Calu3 (cell line): ENCODE measurements at regions not wholly inside any gene's neighbourhood (a gene's known extent, or its start where the extent isn't known, plus 50 kb on each side); places are given as distances from the start of the nearest gene placed in this dataset.

ENCODE experiments used
- BruUV-seq: library from RNA; stranded (reverse); fragments of 400-500 nt; replicated peaks from 2 replicates; lab custom pipeline; 2021; lab: Mats Ljungman, UMichigan
- CTCF ChIA-PET: fragments of 300-600 bp; sonication (Branson Sonifier 250); formaldehyde crosslinking; loops from one replicate; lab custom pipeline; 2022; ENCODE audit warnings: antibody characterized with exemption; lab: Charles Lee
- DNase-seq: peaks from one replicate; pipeline ENCODE4 v3.0.0; 2022
- H3K27ac Mint-ChIP-seq: one replicate; pipeline ENCODE4 v1.8.0; 2022; ENCODE audit warnings: mixed read lengths; ENCODE audit not compliant: unreplicated experiment
- H3K27me3 Mint-ChIP-seq: one replicate; pipeline ENCODE4 v1.8.0; 2022; ENCODE audit warnings: mixed read lengths; ENCODE audit not compliant: unreplicated experiment
- H3K36me3 Mint-ChIP-seq: one replicate; pipeline ENCODE4 v1.8.0; 2022; ENCODE audit warnings: mild to moderate bottlenecking, moderate library complexity, mixed read lengths; ENCODE audit not compliant: insufficient read depth, unreplicated experiment
- H3K4me1 Mint-ChIP-seq: one replicate; pipeline ENCODE4 v1.8.0; 2022; ENCODE audit warnings: mild to moderate bottlenecking, low read depth, mixed read lengths; ENCODE audit not compliant: unreplicated experiment
- H3K4me3 Mint-ChIP-seq: one replicate; pipeline ENCODE4 v1.8.0; 2022; ENCODE audit warnings: mild to moderate bottlenecking, low read depth, moderate library complexity, mixed read lengths; ENCODE audit not compliant: unreplicated experiment
- H3K9me3 Mint-ChIP-seq: one replicate; pipeline ENCODE4 v1.8.0; 2022; ENCODE audit warnings: low read depth, mixed read lengths; ENCODE audit not compliant: unreplicated experiment
- intact Hi-C: fragments of 100-400 bp; cut with micrococcal nuclease; formaldehyde crosslinking; loops from one replicate; pipeline ENCODE4 v1.10.0; 2022; ENCODE audit not compliant: unreplicated experiment
- TF ChIP-seq, protein P1 (sequence below): fragments of 200-600 bp; IDR thresholded peaks from one replicate; pipeline ENCODE4 v1.8.0; 2022; ENCODE audit warnings: antibody characterized with exemption; ENCODE audit not compliant: unreplicated experiment

DNA sequence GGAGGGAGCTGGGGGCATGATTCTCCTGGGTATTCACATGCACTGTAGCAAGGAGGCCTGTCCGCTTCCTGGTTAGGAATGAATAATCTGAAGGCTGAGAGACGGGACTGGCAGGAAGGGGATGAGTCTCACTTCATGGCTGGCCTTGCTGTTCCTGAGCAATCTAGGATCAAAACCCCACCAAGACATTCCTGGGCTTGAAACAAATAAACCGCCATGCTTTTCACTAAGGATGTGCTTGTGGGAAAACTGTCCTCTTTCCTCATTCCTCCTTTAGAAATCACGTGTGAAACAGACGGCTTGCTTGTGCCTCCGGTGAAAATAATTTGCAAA, 132.8 kb downstream of the MACROH2A1 start:
- no peak overlapping the region for H3K27ac Mint-ChIP-seq
- H3K4me1 Mint-ChIP-seq, result no peaks in the 10 kb centered on the region
- CTCF ChIA-PET, result no interaction called here
- peaks cover 35% of the 10 kb centered on the region for H3K27me3 Mint-ChIP-seq
- no TSS peak for BruUV-seq
- H3K36me3 Mint-ChIP-seq, result no peaks in the 10 kb centered on the region
- TF ChIP-seq, protein P1, sequence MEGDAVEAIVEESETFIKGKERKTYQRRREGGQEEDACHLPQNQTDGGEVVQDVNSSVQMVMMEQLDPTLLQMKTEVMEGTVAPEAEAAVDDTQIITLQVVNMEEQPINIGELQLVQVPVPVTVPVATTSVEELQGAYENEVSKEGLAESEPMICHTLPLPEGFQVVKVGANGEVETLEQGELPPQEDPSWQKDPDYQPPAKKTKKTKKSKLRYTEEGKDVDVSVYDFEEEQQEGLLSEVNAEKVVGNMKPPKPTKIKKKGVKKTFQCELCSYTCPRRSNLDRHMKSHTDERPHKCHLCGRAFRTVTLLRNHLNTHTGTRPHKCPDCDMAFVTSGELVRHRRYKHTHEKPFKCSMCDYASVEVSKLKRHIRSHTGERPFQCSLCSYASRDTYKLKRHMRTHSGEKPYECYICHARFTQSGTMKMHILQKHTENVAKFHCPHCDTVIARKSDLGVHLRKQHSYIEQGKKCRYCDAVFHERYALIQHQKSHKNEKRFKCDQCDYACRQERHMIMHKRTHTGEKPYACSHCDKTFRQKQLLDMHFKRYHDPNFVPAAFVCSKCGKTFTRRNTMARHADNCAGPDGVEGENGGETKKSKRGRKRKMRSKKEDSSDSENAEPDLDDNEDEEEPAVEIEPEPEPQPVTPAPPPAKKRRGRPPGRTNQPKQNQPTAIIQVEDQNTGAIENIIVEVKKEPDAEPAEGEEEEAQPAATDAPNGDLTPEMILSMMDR, result no peak
- no peak overlapping the region for H3K4me3 Mint-ChIP-seq
- intact Hi-C loops, result no loop called here
- DNase-seq, result no peak
- no peaks in the 10 kb centered on the region for H3K9me3 Mint-ChIP-seq

DNA sequence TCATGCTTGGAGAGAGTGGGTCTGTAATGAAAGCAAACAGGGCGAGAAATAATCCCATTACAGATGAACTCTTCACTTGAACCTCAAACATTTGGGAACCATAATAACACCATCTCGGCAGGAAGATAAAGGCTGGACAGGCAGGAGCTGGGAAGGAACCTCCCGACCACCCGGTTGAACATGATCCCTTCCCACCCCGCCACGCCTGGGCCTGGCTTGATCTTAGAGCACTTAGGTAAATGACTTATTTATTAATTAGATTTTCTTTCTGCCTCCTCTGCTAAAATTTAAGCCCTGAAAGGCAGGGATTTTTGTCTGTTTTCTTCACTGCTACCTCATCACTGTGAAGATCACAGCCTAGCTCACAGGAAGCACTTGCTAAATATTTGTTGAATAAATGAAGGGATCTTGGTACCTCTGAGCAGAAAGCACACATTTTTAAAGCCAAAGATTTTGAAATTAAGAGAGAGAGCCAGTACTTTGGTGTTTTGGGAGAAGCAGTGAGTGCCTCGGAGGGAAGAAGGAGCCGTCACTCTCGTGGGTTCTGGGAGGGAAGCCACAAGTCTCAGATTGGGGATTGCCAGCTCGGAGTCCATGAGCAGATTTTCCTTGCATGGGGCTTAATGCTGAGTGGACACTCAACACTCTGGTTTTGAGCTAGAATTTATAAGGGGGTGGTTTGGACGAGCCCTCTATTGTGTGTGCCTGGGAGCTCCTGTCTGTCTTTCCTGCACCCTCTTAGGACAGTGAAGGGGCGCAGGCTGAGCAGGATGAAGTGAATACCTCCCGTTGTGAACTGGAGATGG, 133.3 kb downstream of the MACROH2A1 start:
- Mint-ChIP-seq H3K9me3 (no peaks in the 10 kb centered on the region), H3K4me1 (no peaks in the 10 kb centered on the region), H3K36me3 (no peaks in the 10 kb centered on the region), H3K27ac (no peak overlapping the region), H3K27me3 (peaks cover 34% of the 10 kb centered on the region), H3K4me3 (no peak overlapping the region)
- DNase-seq, result no peak
- TF ChIP-seq, protein P1, result no peak
- BruUV-seq, result no TSS peak
- CTCF ChIA-PET, result no interaction called here
- intact Hi-C loops, result no loop called here

DNA sequence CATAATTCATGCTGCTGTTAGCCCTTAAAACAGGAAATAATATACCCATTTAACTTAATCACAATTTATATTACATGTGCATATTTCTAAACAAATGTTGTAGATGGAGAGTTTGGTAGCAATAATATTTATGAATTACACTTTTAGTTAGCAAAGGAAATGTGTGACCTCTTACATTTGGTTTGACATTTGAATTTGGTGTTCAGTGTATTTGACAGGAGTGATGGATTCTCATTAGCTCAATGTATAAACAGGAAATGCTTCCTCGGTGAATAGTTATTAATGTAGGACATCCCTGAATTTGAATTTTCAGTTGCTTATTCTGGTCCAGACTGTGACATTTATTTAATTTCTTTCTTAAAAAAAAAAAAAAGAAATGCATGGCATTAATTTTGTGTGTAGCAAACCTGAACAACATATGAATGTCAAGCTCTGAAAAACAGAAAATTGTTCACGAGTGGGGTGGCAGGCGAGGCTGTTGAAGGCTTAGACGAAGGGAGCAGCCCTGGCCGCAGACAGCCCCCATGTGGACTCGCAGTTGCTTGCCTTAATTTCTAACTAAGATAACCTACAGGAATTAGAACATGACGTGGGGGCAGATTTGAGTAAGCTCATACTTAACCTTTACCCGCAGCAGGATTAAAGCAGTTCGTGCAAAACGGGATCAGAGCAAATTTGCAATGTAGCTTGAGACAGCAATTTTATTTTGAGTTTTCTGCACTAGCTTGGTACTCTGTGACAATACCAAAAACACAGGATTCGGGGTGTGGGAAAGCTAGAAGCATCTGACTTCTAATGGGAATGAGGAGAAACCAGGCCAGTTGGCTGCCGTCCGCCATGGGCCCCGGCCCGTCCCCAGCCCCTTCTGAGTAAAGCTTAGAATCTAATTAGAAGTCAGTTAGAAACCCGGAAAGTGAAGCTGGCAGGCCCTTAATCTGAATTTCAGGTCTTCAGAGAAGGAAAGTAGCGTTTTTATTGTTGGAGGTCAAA, 134.3 kb downstream of the MACROH2A1 start:
- Mint-ChIP-seq H3K4me1 (no peaks in the 10 kb centered on the region), H3K36me3 (no peaks in the 10 kb centered on the region), H3K27ac (no peak overlapping the region), H3K4me3 (no peak overlapping the region), H3K27me3 (peaks cover 34% of the 10 kb centered on the region), H3K9me3 (peaks cover under 1% of the 10 kb centered on the region)
- no peak for DNase-seq
- TF ChIP-seq, protein P1, result no peak
- CTCF ChIA-PET, result interaction anchor here (0.6 kb wide), 1 partner anchor 745 kb away, joined by 3 read pairs; no protein-coding TSS in a partner anchor
- no TSS peak for BruUV-seq
- intact Hi-C loops, result no loop called here

DNA sequence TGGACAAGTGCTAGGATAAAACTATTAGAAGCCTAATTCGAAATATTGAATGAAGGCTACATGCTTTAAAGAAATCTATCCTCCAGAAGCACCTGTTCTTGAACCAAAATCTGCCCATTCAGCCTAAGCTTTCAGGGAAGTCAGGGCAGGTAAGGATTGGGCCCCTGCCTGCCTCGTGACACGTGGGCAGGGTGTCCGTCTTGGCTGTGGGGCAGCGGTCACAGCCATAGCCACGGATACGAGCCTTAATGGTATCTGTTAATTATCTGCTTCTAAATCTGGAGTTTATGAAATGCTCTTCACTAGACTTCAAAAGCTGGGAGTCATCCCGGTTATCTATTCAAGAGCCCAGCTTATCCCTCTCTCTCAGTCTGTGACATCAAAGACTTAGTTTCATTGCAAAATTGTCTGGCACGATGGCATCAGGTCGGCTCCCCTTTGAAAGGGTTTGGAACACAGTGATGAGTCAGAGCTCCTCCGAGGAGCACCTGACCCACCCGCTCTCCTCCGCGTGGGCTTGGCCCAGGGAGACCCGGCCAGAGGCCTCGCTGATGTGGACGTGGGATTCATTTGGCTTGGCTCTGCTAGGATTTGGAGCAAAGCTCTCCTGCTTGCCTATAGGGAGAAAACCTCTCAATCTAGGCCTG, 135.9 kb downstream of the MACROH2A1 start:
- Mint-ChIP-seq H3K27me3 (peaks cover 34% of the 10 kb centered on the region), H3K4me1 (no peaks in the 10 kb centered on the region), H3K27ac (no peak overlapping the region), H3K36me3 (no peaks in the 10 kb centered on the region), H3K9me3 (peaks cover 3% of the 10 kb centered on the region), H3K4me3 (no peak overlapping the region)
- intact Hi-C loops, result no loop called here
- no TSS peak for BruUV-seq
- TF ChIP-seq, protein P1, result no peak
- DNase-seq, result no peak
- CTCF ChIA-PET, result no interaction called here
